ENCODE measurements at regions not wholly inside any gene's neighbourhood (a gene's known extent, or its start where the extent isn't known, plus 50 kb on each side); places are given as distances from the start of the nearest gene placed in this dataset.
"Not testable (repeated sequence)": the region's sequence is repeated elsewhere in the genome, so short reads cannot be mapped to it uniquely, and the experiment has no call there.

- TF ChIP-seq CTCF (IDR thresholded peaks at IDR 0.05; ENCODE audit: borderline replicate concordance, extremely low read depth, low read length, poor library complexity, severe bottlenecking); EZH2 (IDR thresholded peaks at IDR 0.05; ENCODE audit: borderline replicate concordance, low read depth, low read length, severe bottlenecking): not testable (repeated sequence)
These were observed 110.5 kb upstream of the NBPF8 start for GRCh38 chr1:120304341-120304740.
